NCI-H82 treated with DMSO at 0.1 percent for 48 hours (cell line): ENCODE measurements at regions not wholly inside any gene's neighbourhood (a gene's known extent, or its start where the extent isn't known, plus 50 kb on each side); places are given as distances from the start of the nearest gene placed in this dataset.

ENCODE experiments used
- DNase-seq: peaks from one replicate; lab custom pipeline; 2025; ENCODE audit not compliant: unreplicated experiment; lab: John Stamatoyannopoulos, UW

DNA sequence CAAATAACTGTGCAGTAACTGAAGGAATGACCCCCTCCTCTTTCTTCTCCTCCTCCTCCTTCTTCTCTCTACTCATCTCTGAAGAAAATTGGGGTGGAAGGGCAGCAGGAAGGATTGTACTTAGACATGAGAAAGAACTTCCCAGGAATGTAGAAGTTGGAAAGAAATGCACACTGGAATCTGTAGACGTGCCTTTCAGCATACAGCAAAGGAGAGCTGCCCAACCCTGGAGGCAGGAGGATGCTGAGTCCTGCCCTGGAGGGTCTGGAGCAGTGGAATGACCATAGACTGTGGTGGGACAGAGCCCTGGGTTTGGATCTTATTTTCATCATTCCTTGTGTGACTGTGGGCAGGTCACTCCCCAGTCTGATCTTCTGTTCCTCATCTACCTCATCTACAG lies 80.1 kb downstream of the PJA1 start:
- DNase-seq: no peak

DNA sequence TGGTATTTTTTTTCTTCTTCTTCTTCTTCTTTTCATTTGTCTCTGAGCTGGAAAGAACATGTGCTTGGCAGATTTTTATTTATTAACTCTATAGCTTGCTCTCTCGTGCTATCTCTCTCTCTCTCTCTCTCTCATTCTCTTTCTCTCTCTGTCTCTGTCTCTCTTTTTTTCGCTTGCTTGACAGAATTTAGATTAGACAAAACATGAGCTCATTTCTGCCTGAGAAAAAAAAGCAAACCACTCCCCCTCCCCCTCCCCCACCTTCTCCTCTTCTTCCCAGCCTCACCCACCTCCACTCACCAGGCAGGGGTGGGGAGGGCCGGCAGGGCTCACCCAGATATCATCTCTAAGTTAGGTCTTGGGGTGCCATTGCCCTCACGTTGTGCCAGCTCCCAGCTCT lies 81.5 kb downstream of the PJA1 start:
- no peak for DNase-seq

DNA sequence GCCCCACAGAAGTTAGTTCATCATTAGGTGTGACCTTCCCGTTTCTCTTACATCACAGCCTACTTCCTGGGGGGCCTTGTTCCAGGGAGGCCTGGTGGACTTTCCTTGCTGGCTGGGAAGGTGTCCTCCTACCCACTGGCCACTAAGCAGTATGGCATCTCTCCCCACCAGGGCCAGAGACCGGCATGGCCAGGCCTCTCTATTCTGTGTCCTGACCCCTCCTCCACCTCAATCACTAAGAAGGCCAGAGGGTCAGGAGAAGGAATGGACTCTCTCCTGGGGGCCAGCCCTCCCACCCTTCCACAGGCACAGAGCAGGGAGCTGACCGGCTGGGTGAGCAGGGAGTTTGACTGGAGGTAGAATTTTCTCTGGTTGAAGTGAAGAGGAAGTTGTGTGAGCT lies 81.9 kb downstream of the PJA1 start:
- no peak for DNase-seq

DNA sequence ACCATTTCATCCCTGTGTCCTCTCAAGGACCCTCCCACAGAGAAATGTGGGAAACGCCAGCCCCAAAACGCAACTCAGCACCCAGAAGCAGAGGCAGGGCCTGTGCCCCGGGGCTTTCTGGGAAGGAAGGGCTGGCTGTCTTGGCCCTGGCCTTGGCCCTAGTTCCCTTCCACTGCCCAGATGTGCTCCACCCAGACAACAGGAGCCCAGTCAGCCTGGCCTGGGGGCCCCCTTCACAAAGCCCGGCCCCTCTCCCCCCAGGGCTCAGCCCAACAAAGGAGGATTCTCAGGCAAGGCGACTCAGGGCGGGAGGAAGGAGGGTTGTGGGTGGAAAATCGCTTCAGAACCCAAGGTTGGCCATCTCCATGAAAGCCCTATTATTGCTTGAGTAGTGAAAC lies 82.5 kb downstream of the PJA1 start:
- no peak for DNase-seq

DNA sequence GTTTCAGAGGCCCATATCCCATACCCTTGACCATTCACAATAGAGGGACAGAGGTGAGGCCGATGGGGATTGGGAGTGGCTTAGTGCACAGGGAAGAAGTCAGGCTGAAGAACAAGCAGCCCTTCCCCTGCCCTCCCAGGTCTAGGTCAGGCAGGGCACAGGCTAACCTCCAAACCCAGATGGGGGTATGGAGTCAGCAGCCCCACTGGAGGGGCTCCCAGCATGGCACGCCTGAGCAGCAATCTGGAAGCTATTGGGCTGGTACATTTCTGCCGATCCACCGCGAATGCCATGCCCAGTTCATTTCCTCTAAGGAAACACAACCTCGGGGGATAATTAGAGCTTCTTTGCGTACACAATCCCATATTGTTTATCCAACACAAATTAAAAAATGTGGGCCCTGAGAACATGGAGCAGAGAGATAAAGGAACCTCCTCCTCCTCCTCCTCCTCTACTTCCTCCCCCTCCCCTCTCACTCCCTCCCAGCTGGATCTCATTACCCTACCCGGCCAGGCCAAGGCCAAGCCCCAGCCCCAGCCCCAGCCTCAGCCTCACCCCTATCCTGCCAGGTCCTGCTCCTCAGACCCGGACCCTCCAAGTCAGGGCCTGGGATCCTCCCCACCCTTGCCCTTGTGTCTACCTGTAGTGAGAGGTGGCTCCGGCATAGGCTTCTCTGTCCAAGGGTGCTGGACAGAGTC lies 83.0 kb downstream of the PJA1 start:
- no peak for DNase-seq

DNA sequence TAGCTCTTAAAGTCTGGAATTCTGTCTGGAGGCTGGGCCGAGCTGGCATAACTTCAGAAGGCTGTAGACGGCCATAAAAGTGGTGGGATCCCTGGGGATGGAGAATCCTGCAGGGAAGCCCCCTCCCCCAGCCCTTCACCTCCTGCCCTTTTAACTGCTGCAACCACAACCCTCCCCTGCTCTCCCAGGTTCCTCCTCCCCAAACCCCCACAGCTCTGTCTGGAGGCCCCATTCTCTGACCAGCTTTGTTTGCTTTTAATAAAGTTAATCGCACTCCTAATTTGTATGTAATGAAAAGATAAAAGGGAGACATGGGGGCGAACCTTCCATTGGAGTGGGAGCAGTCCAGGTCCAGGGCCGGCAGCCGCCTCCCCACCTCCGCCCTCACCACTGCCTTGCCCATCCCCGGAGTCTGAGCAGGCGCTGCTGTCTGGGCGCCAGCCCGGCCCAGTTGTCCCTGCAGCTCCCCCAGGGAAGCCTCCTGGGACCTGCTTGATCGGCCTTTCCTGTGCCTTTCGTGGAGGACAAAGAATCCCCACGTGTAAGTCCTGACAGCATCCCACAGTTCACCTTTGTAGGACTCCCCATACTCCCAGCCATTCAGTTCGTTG lies 84.3 kb downstream of the PJA1 start:
- no peak for DNase-seq

DNA sequence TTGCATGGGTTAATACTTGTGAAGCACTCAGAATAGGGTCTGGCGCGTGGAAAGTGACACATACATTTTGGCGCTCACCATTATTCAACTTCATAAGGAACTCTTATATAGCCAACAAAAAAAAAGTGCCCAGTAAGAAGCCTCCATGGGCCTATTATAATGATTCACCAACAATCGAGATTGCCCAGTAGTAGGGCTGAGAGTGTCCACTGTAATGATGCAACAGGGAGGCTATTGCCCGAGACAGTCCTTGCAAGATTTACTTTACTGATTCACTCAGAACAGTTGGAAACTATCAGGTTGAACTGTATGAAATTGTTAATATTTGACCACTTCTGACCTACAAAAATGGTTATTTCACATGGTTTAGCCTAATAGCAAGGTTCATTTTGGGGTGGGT lies 86.0 kb downstream of the PJA1 start:
- DNase-seq: no peak

DNA sequence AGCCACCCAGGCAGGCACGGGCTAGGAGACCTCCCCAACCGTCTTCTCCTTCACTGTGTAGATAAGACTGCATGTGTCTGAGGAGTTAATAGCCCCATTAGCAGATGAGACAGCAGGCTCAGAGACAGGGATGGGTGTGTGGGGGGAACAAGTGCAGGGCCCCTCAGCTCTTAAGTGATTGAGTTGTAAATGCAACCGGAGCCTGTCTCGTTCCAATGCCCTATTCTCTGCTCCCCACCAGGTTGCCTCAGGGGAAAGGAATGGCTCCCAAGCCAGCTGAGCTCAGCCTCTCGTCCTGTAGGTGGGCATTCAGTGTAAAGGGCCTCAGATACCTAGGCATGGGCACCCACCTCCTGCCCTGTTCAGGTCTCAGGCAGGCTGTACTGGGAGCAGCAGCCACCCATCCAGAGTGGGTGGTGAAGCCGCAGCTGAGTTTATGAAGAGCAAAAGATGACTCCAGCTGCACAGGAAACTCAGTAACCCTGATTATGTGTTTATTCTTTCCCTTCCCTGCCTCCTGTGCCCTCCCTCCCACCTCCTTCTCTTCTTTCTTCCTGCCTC lies 87.3 kb downstream of the PJA1 start:
- DNase-seq: no peak

DNA sequence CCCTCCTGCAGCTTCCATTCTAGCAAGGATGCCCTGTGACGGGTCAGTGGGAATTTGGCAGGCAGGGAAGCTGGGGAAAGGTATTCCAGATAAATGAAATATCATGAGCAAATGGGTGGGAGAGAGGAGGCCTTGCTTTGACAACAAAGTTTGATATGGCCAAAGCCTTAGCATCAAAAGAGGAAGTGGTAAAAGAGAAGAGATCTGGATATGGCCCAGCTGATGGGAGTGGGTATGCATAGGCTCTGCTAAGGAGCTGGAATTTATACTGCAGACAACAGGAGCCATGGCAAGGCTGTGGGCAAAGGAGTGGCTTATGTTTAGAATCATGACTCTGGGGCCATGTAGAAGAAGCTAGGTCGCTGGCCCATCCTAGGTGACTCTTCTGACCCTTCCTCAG lies 89.2 kb downstream of the PJA1 start:
- no peak for DNase-seq

DNA sequence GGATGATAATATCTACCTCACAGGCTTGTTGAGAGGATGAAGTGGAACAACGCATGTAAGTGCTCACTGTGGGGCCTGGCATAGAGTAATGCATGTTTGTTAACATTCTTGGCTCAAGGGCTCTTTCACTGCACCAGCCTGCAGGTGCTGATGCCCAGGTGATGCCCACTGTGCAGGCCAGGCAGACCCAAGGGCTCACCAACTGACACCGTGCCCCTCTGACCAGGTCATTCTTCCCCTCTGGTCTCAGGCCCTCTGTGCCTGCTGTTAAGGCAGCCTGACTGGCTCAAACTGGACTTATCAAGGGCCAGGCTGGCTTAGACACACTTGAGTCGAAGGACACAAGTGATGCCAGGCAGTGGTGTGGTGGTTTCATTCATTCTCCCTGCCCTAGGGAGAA lies 90.5 kb downstream of the PJA1 start:
- no peak for DNase-seq

DNA sequence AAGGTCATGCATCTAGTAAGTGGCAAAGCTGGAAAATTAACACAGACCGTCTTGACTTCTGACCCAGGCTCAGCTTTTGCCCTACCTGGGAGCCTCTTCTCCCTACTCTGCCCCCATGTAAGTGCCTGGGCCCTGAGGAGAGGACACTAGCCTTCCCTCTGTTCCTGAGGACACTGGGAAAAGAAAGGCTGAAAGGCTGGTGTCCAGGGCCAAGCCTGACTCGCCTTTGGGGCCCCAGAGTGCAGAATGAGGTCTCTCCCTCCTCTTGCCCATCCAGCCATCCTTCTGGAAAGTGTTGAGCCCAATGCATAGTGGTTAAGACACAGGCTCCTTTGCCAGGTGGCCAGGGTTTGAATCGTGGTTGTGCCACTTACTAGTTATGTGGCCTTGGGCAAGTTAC lies 91.5 kb downstream of the PJA1 start:
- no peak for DNase-seq

DNA sequence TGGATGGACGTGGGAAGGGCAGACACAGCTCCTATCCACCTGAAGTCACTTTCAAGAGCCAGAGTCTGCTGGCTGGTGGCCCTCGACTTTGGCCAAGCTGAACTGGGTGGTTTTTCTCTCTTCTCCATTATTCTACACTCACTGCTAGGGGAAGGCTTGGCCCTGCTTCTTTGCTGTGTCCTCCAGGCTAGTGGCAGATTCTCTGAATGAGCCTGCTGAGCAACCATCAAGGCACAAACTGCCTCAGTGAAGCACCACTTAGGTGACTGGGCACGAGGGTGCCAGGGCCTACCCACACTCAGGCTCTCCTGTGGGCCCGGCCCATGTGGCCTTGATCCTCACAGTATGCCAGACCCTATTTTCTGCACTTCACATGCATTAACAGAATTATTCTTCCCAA lies 92.0 kb downstream of the PJA1 start:
- no peak for DNase-seq

DNA sequence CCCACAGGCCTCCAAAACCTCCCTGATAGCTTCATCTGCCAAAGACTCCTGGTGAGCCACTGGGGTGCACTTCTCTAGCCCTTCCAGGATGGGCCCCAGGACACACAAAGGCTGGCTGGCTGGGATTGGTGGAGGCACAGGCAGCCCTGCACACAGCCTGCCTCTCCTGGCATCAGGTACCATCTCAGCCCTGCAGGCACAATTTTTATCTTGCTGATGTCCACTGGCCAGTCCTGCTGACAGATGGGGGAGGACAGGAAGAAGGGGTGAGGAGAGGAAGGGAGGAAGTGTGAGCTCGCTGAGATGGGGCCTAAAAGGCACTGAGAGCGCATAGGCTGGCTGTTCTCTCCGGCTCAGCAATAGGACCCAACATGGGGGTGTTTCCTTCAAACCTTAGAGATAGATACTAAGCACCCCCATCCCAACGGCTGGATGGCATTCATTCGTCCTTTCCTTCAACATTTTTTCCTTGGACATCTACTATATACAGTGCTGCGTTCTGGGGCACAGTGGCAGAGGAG lies 92.7 kb downstream of the PJA1 start:
- no peak for DNase-seq

DNA sequence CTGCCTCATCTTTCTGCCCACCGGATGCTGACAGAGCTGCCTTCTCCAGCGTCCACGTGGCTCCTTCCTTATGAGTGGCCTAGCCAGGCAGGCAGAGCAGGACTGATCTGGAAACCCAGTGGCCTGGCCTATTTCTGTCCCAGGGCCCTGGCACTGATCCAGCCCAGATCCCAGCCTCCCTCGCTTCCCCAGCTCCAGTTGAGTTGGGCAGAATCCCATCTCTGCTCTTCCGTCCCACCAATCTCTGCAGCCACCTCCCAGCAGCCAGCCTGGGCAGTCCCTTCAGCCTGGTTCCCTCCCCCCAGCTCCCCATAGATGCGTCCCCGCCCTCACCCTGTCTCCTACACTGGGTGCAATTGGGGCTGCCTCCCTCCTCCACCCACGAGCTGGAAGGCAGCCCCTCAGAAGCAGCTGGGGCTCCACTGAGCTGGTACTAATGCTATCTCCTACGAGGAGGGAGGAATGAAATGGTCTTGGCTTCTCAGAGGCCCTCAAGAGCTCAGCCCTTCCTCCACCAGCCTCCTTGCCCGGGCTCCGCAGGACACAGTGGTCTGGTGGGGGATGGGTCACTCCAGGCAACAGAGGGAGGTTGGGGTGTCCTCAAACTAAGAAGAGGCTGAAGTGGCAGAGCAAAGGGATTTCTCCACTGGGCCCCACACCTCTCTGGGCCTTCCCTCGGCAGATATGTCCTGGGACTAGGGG lies 94.2 kb downstream of the PJA1 start:
- DNase-seq: no peak

DNA sequence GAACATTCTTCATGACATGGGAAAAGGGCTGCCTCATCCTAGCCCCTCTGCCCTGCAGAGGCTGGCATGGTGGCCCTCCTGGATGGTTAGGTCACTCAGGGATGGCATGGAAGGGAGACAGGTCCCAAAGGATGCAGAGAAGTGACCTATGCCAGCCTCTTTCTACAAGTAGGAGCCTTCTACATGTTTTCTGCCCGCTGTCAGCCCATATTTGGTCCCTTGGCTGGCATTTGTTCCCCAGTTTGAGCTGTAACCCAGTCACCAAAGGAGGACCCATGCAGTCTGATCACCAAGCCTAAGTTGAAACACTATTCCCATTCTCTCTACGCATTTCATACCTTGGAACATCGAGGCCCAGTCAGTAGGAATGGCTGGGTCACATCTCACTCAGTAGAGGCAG lies 95.4 kb downstream of the PJA1 start:
- DNase-seq: no peak

DNA sequence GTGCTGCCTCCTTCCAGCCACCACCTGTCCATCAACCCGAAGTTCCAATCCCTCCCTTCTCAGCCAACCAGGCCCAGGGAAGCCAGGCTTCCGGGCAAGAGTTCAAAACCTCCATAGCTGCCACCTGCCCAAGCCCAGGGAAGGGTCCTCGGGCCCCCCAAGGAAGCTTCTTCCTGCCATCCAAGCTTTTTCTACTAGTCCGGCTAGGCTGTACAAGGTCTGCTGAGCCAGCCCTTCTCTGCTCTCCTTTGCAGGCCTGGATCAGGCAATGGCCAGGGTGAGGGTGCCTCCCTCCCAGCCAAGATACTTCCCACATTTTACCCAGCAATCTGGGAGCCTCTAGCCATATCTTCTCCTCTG lies 96.2 kb downstream of the PJA1 start:
- no peak for DNase-seq

DNA sequence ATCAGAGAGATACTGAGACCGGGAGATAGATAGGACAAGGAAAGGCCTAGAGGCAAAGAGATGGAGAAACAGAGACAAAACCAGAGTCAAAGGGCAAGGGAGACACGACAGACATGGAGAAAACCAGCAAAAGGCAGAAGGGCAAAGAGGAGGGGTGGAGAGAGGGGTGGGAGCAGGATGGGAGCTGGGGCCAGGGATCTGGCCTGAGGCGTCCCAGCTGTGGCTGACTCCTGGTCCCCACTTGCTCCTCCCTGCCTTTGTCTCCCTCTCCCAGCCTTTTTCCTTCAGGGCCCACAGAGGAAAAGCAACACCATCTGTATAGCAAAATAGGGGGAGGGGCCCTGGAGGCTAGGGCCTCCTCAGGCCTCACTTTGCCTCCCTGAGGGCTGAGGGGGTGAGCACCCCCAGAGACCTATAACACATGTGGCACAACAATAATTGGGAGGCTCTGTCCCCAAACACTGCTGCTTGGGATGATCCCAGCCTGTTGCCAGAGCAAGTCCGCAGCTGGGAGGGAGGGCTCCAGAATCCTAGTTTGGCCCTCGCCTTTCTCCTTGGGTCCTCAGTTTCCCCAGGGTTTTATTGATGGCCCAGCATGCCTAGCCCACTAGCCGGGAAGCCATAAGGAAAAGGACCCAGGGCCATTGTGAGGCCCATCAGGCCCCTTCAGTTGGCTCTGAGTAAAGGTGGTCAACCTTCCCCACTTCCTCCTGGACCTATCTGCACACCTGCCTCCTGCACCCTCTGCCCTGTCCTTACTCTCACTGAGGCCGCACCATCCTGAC lies 96.8 kb downstream of the PJA1 start:
- DNase-seq: no peak

DNA sequence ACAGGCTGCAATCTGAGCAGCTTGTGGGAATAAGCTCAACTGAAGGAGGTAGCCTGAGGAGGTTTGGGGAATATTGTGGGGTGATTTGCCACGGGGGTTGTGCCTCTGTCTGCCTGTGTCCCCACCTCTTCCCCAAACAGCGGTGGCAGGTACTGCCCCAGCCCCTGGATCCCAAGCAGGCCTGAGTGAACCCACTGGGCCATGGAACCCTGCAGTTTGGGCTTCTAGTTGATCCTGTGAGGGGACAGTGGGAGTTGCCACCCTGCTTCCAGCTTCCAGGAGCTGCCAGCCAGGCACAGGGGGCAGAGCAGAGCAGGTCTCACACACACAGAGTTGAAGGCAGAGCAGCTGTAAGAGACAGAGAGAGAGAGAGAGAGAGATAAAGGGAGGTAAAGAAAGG lies 97.4 kb downstream of the PJA1 start:
- DNase-seq: no peak

DNA sequence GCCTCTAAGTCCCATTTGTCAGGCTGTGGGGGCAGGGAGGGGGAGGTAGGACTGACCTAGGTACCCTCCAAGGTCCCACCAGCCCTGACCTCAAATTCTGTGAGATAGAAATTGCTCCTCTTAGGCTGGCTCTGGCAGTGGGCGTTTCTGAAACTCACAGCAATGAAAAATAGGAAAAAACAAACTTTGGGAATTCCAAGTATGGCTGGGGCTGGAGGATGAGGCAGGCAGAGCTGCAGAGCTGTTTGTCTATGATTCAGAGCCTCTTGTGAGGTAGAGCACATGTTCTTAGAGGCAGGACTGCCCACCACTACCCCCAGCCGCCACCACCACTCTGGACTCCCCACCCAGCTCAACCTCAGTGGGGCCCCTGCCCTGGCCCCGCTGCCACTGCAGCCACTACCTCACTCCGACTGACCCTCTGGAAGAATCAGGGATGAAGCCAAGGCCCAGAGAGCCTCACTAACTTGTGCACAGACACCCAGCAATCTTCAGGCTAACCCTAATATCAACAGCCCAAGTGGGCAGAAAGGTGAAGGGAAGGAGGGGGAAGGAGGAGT lies 98.2 kb downstream of the PJA1 start:
- DNase-seq: no peak

DNA sequence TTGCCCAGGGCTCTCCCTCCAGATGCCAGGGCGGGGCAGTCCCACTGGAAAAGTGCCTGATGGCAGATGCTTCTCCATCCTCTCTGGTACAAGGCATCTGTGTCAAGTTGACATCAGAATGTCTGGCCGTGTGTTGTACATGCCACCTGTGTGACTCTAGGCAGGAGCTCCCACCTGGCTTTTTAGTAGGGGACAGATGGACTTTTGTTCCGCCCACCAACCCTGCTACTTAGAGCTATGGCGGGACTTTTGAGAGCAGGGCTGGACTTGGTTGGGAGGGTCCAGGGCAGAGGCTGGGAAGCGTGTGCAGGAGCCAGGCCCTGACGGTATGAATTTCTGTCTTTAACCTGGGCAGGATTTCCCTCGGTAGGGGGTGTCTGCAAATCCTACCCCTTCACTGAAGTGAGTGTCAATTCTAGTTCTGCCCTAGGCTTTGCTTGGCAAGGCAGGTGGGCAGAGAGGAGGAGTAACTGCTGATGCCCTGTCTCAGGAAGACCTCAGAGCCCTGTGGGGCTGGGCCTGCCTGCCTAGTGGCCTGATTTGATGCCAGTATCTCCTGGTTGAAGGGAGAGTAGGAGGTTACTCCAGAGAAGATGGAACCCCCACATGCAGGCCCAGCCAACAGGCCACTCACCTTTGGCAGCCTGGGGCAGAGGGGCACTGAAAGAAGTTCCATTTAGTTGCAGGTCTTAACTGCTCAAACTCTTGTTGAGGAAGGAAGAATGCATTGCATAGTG lies 99.1 kb downstream of the PJA1 start:
- DNase-seq: no peak
